ENCODE measurements at regions not wholly inside any gene's neighbourhood (a gene's known extent, or its start where the extent isn't known, plus 50 kb on each side); places are given as distances from the start of the nearest gene placed in this dataset.

DNA sequence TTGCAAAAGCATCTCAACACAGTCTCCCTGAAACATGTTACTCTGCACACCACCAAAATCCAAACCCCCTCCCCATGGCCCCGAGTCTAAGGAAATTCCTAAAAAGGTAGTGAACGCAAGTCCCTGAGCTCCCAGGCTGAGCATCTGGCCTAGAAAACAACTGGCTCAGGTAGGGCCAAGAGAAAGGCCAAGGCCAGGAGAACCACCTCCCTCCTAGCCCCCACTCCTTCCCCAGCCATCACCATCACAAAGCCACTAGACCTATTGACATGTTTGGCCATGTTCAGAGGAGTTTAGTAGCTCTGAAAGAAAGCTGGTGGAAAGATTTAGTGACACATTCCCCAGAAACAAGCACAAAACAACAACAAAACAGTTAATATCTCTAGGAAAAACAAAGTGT, 220.0 kb upstream of the PSMD7 start:
- WGBS, 2 experiments (ENCODE audit: extremely low coverage in 2 of 2, insufficient read length in 1 of 2): no CpG with 5 or more reads among the region's 2 CpGs
- Histone ChIP-seq H3K4me3 (ENCODE audit: insufficient read depth, low read depth, low read length) (no peak overlapping the region), H3K4me2 (ENCODE audit: low read depth, low read length) (no peak overlapping the region), H3K9me1 (ENCODE audit: insufficient read depth, low read length) (no peaks in the 10 kb centered on the region), H3K14ac (replicated peaks; ENCODE audit: low read depth, low read length) (no peak overlapping the region), H3K56ac (ENCODE audit: extremely low read depth, insufficient read depth, low read length) (no peak overlapping the region), H3K9me3 (ENCODE audit: control insufficient read depth, insufficient read depth, low read length) (peaks cover 2% of the 10 kb centered on the region; the same call in 1 of the 2 replicates), H2BK120ac (ENCODE audit: low read depth, low read length) (no peak overlapping the region), H3K79me1 (ENCODE audit: low read depth in 1 of 2, low read length in 2 of 2) (no peaks in the 10 kb centered on the region), H3K36me3 (ENCODE audit: control insufficient read depth, insufficient read depth, low read length) (no peaks in the 10 kb centered on the region), H3K9ac (ENCODE audit: low read depth, low read length) (no peak overlapping the region), H2BK20ac (ENCODE audit: low read depth, low read length) (no peak overlapping the region), H3K18ac (ENCODE audit: low read depth, low read length) (no peak overlapping the region), H3K27ac (ENCODE audit: insufficient read depth, low read length) (no peak overlapping the region), H3K4me1 (ENCODE audit: control insufficient read depth, insufficient read depth, low read length) (no peaks in the 10 kb centered on the region), H3K23ac (ENCODE audit: low read depth, low read length) (no peak overlapping the region), H4K5ac (ENCODE audit: low read depth, low read length) (no peak overlapping the region), H3K4ac (ENCODE audit: low read depth, low read length) (no peak overlapping the region), H2AK9ac (replicated peaks; ENCODE audit: low read depth, low read length, poor library complexity) (no peak overlapping the region), H3K27me3 (ENCODE audit: control insufficient read depth, insufficient read depth, low read length) (no peaks in the 10 kb centered on the region), H4K91ac (ENCODE audit: insufficient read depth, low read depth, low read length) (no peak overlapping the region), H4K8ac (ENCODE audit: low read depth in 2 of 2, low read length in 2 of 2) (no peak overlapping the region), H2AFZ (replicated peaks; ENCODE audit: low read length, poor library complexity) (no peak overlapping the region), H2BK5ac (ENCODE audit: low read depth, low read length, poor library complexity, severe bottlenecking) (no peak overlapping the region), H2AK5ac (ENCODE audit: low read depth, low read length) (no peak overlapping the region), H2BK15ac (ENCODE audit: low read depth, low read length) (no peak overlapping the region), H4K20me1 (ENCODE audit: insufficient read depth, low read length) (no peaks in the 10 kb centered on the region)
- in situ Hi-C loops (cut with MboI; ENCODE audit: low sequenced_read_pairs) (no loop called here), intact Hi-C loops (cut with micrococcal nuclease) (no loop called here), dilution Hi-C loops (cut with HindIII; ENCODE audit: low sequenced_read_pairs, unreplicated experiment) (no loop called here)
- CTCF ChIA-PET: no interaction called here
- no TSS peak for BruUV-seq (replicated peaks)
- POLR2A ChIA-PET (ENCODE audit: unreplicated experiment): no interaction called here
- TF ChIP-seq POLR2A (IDR thresholded peaks at IDR 0.05; ENCODE audit: low read depth, low read length): no peak
- TF ChIP-seq MAZ (IDR thresholded peaks at IDR 0.05; ENCODE audit: borderline replicate concordance, low read depth, low read length): no peak
- TF ChIP-seq MAFK (IDR thresholded peaks at IDR 0.05; ENCODE audit: low read depth, low read length): no peak
- TF ChIP-seq, protein P1, sequence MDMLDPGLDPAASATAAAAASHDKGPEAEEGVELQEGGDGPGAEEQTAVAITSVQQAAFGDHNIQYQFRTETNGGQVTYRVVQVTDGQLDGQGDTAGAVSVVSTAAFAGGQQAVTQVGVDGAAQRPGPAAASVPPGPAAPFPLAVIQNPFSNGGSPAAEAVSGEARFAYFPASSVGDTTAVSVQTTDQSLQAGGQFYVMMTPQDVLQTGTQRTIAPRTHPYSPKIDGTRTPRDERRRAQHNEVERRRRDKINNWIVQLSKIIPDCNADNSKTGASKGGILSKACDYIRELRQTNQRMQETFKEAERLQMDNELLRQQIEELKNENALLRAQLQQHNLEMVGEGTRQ (IDR thresholded peaks at IDR 0.05; ENCODE audit: low read depth, low read length): no peak
- TF ChIP-seq CHD1 (IDR thresholded peaks at IDR 0.05; ENCODE audit: low read depth, low read length): no peak
- TF ChIP-seq RAD21 (IDR thresholded peaks at IDR 0.05; ENCODE audit: low read length): no peak
- no peak for TF ChIP-seq MXI1 (IDR thresholded peaks at IDR 0.05; ENCODE audit: borderline replicate concordance, low read depth, low read length)
- TF ChIP-seq, protein P2, sequence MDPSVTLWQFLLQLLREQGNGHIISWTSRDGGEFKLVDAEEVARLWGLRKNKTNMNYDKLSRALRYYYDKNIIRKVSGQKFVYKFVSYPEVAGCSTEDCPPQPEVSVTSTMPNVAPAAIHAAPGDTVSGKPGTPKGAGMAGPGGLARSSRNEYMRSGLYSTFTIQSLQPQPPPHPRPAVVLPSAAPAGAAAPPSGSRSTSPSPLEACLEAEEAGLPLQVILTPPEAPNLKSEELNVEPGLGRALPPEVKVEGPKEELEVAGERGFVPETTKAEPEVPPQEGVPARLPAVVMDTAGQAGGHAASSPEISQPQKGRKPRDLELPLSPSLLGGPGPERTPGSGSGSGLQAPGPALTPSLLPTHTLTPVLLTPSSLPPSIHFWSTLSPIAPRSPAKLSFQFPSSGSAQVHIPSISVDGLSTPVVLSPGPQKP (IDR thresholded peaks at IDR 0.05; ENCODE audit: borderline replicate concordance, low read depth, low read length): no peak
- no peak for TF ChIP-seq CEBPB (IDR thresholded peaks at IDR 0.05; ENCODE audit: low read depth, low read length)
- TF ChIP-seq RCOR1 (IDR thresholded peaks at IDR 0.05; ENCODE audit: insufficient replicate concordance, low read length): no peak
- DNase-seq (no peak), ATAC-seq (ENCODE audit: low read depth) (no peak)
